Activated T-cell treated with anti-CD3 and anti-CD28 coated beads, Interleukin-2, amount 50 U/mL, for 4 hours (primary cell): ENCODE measurements at regions not wholly inside any gene's neighbourhood (a gene's known extent, or its start where the extent isn't known, plus 50 kb on each side); places are given as distances from the start of the nearest gene placed in this dataset.

Experiments
- ATAC-seq, 2 donors: fragments of 200-7000 bp; cut with Tn5 transposase; one replicate each; pipeline ENCODE4 v1.10.0; 2021
- DNase-seq: peaks from one replicate; pipeline ENCODE4 v3.0.0-alpha.2; 2020
- H3K27me3 Mint-ChIP-seq: one replicate; pipeline ENCODE4 v1.8.0; 2021; ENCODE audit warnings: low read depth, mixed read lengths
- H3K36me3 Mint-ChIP-seq: one replicate; pipeline ENCODE4 v1.8.0; 2022; ENCODE audit warnings: mixed read lengths; ENCODE audit not compliant: insufficient read depth
- H3K4me1 Mint-ChIP-seq: one replicate; pipeline ENCODE4 v1.8.0; 2021; ENCODE audit warnings: low read depth, mixed read lengths
- H3K4me3 Mint-ChIP-seq: one replicate; pipeline ENCODE4 v1.8.0; 2021; ENCODE audit warnings: mild to moderate bottlenecking, moderate library complexity, mixed read lengths
- H3K9me3 Mint-ChIP-seq: one replicate; pipeline ENCODE4 v1.8.0; 2021; ENCODE audit warnings: mixed read lengths

GRCh38 chr1:115577513-115577912, 64.3 kb upstream of the VANGL1 start:
- ATAC-seq = no peak
- Mint-ChIP-seq H3K4me1 (no peaks in the 10 kb centered on the region), H3K27me3 (peaks cover 1% of the 10 kb centered on the region), H3K9me3 (peaks cover 15% of the 10 kb centered on the region), H3K36me3 (no peaks in the 10 kb centered on the region), H3K4me3 (no peak overlapping the region)
- no peak for DNase-seq

DNA sequence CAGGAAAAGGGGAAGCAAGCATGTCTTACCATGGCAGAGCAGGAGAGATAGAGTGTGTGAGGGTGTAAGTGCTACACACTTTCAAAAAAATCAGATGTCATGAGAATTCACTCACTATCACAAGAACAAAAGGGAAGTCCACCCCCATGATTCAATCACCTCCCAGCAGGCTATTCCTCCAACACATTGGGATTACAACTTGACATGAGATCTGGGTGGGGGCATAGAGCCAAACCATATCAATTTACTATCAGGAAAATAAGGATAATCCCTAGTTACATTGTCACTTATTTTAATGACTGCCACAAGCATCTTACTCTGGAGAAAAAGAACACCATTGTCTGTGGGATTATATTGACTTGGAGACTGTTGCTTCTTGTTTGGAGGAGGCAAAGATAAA, 66.1 kb upstream of the VANGL1 start:
- H3K27me3 Mint-ChIP-seq = peaks cover 1% of the 10 kb centered on the region
- H3K9me3 Mint-ChIP-seq = peaks cover 17% of the 10 kb centered on the region
- no peak overlapping the region for H3K4me3 Mint-ChIP-seq
- ATAC-seq = no peak
- no peak for DNase-seq
- H3K4me1 Mint-ChIP-seq = no peaks in the 10 kb centered on the region
- H3K36me3 Mint-ChIP-seq = no peaks in the 10 kb centered on the region

- ATAC-seq (no peak), DNase-seq (no peak)
- Mint-ChIP-seq H3K4me1 (no peaks in the 10 kb centered on the region), H3K27me3 (no peaks in the 10 kb centered on the region), H3K9me3 (peaks cover 20% of the 10 kb centered on the region), H3K4me3 (no peak overlapping the region), H3K36me3 (no peaks in the 10 kb centered on the region)
These were observed 69.1 kb upstream of the VANGL1 start for GRCh38 chr1:115572710-115573109.

- H3K4me3 Mint-ChIP-seq = no peak overlapping the region
- ATAC-seq = no peak
- DNase-seq = no peak
These were observed 74.3 kb upstream of the VANGL1 start for GRCh38 chr1:115567431-115567830.

GRCh38 chr1:115565791-115566190, 76.0 kb upstream of the VANGL1 start:
- ATAC-seq = no peak
- Mint-ChIP-seq H3K4me3 (no peak overlapping the region), H3K36me3 (no peaks in the 10 kb centered on the region)

More at GRCh38 chr1:115567431-115567830, 74.3 kb upstream of the VANGL1 start:
- Mint-ChIP-seq H3K36me3 (no peaks in the 10 kb centered on the region), H3K9me3 (peaks cover 10% of the 10 kb centered on the region), H3K27me3 (peaks cover 19% of the 10 kb centered on the region), H3K4me1 (peaks cover 2% of the 10 kb centered on the region)

DNA sequence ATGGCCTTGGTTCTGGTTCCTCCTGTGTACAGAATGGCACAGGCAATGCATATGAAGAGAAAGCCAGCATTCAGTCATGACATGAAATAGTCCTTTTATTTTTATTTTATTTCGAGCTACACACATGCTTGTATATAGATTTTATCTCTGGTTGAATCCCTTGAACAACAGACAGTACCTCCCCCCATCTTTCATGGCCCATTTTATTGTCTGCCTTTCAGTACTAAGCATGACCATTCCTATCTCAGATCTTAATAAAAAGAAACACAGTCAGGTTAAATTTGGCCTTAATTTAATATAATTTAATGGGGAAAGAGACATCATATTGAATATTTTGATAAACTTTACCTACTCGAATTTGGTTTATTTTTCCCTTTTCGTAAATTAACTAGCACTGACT, 76.4 kb upstream of the VANGL1 start:
- Mint-ChIP-seq H3K9me3 (peaks cover 10% of the 10 kb centered on the region), H3K27me3 (peaks cover 28% of the 10 kb centered on the region)

More at GRCh38 chr1:115565791-115566190, 76.0 kb upstream of the VANGL1 start:
- peaks cover 10% of the 10 kb centered on the region for H3K9me3 Mint-ChIP-seq
- DNase-seq = no peak
- H3K4me1 Mint-ChIP-seq = peaks cover 2% of the 10 kb centered on the region
- H3K27me3 Mint-ChIP-seq = peaks cover 26% of the 10 kb centered on the region

DNA sequence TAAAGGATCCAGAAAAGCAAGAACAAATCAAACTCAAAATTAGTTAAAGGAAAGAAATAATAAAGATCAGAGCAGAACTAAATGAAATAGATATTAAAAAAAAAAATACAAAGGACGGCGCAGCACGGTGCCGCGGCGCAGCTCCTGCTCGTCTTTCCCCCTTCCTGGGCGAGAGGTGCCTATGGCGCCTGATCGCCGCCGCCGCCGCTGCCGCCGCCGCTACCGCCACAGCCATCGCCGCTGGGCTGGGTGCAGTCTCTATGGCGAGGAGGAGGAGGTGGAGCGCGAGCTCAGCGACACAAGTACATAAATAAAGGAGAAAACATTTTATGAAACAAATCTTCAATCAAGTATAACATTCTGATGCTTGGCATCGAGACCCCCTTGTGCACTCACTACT, 77.6 kb upstream of the VANGL1 start:
- H3K9me3 Mint-ChIP-seq = peaks cover 10% of the 10 kb centered on the region
- H3K4me3 Mint-ChIP-seq = no peak overlapping the region
- peaks cover 28% of the 10 kb centered on the region for H3K27me3 Mint-ChIP-seq
- ATAC-seq = no peak
- H3K4me1 Mint-ChIP-seq = peaks cover 2% of the 10 kb centered on the region
- no peaks in the 10 kb centered on the region for H3K36me3 Mint-ChIP-seq
- DNase-seq = no peak

More for the DNA sequence above, 76.4 kb upstream of the VANGL1 start:
- DNase-seq = no peak
- no peak for ATAC-seq
- H3K36me3 Mint-ChIP-seq = no peaks in the 10 kb centered on the region
- no peak overlapping the region for H3K4me3 Mint-ChIP-seq
- peaks cover 2% of the 10 kb centered on the region for H3K4me1 Mint-ChIP-seq

- DNase-seq (no peak), ATAC-seq (no peak)
- H3K36me3 Mint-ChIP-seq = no peaks in the 10 kb centered on the region
- H3K27me3 Mint-ChIP-seq = peaks cover 31% of the 10 kb centered on the region
- H3K4me1 Mint-ChIP-seq = peaks cover 2% of the 10 kb centered on the region
- no peak overlapping the region for H3K4me3 Mint-ChIP-seq
- H3K9me3 Mint-ChIP-seq = peaks cover 4% of the 10 kb centered on the region
These were observed 81.7 kb upstream of the VANGL1 start for GRCh38 chr1:115560027-115560426.

DNA sequence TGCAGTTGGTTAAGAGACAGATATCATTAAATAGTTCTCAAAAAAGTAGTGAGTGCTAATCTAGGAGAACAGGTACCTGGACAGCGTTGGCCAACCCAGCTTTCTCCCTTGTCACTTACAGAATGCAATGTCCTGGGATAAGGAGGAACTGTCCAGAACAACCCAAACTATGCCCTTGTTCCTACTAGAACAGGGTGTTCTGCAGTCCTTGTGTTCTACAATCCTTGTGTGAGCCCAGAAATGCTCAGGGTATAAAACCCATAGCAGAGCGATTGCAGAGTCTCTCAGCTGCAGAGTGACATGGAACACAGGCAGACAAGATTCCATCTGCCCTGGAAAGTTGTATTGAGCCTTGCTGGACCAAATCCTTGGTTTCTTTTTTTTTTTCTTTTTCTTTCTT, 83.5 kb upstream of the VANGL1 start:
- peaks cover 4% of the 10 kb centered on the region for H3K9me3 Mint-ChIP-seq
- peaks cover 22% of the 10 kb centered on the region for H3K27me3 Mint-ChIP-seq
- ATAC-seq (no peak), DNase-seq (no peak)
- H3K36me3 Mint-ChIP-seq = no peaks in the 10 kb centered on the region
- no peaks in the 10 kb centered on the region for H3K4me1 Mint-ChIP-seq
- no peak overlapping the region for H3K4me3 Mint-ChIP-seq

DNA sequence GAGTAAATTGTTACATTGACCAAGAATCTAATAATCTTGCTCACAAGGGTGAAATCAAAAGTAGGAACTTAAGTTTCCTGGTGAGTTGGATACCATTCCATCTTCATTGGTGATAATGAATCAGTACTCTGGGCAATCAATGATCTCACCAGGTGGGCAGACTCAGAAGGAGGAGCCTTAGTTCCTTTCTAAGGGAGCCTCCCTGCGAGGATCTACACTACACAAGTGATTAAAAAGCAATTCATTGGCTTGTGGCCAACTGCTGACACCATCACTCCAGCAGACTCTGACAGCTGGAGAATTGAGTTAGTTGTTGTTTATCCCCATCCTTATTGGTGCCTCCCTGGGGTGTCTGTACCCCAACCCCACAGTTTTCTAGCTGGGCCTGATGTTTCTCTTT, 84.1 kb upstream of the VANGL1 start:
- Mint-ChIP-seq H3K27me3 (peaks cover 17% of the 10 kb centered on the region), H3K4me3 (no peak overlapping the region), H3K9me3 (peaks cover under 1% of the 10 kb centered on the region), H3K4me1 (no peaks in the 10 kb centered on the region), H3K36me3 (no peaks in the 10 kb centered on the region)
- DNase-seq (no peak), ATAC-seq (no peak)

DNA sequence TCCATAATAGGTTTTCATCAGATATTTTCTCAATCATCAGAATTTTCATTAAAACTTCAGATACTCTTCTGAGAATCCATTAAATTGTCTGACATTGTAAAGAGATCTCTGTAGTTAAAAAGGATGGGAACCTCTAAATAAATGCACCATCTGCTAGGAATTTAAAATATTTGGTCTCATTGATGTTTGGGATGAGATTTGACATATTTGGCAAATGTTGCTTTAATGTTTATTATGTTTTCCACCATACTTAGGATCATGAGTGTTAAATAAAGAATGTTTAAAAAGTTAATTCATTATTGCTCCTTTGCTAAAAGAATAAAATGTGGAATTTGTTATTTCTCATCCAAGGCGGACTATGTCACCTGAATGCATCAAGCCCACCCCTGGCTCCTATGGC, 85.5 kb upstream of the VANGL1 start:
- H3K36me3 Mint-ChIP-seq = no peaks in the 10 kb centered on the region
- DNase-seq (no peak), ATAC-seq (no peak)
- H3K4me3 Mint-ChIP-seq = no peak overlapping the region
- peaks cover 17% of the 10 kb centered on the region for H3K27me3 Mint-ChIP-seq
- H3K9me3 Mint-ChIP-seq = no peaks in the 10 kb centered on the region
- no peaks in the 10 kb centered on the region for H3K4me1 Mint-ChIP-seq

- Mint-ChIP-seq H3K36me3 (no peaks in the 10 kb centered on the region), H3K9me3 (no peaks in the 10 kb centered on the region), H3K4me3 (no peak overlapping the region), H3K4me1 (no peaks in the 10 kb centered on the region), H3K27me3 (peaks cover 11% of the 10 kb centered on the region)
- DNase-seq (no peak), ATAC-seq (no peak)
These were observed 86.3 kb upstream of the VANGL1 start for GRCh38 chr1:115555446-115555845.

GRCh38 chr1:115547696-115548095, 94.1 kb upstream of the VANGL1 start:
- H3K9me3 Mint-ChIP-seq = no peaks in the 10 kb centered on the region
- H3K4me3 Mint-ChIP-seq = no peak overlapping the region
- DNase-seq (no peak), ATAC-seq (no peak)
- no peaks in the 10 kb centered on the region for H3K36me3 Mint-ChIP-seq
- peaks cover 9% of the 10 kb centered on the region for H3K27me3 Mint-ChIP-seq
- H3K4me1 Mint-ChIP-seq = no peaks in the 10 kb centered on the region

- H3K9me3 Mint-ChIP-seq = no peaks in the 10 kb centered on the region
These were observed 94.9 kb upstream of the VANGL1 start for GRCh38 chr1:115546846-115547245.

DNA sequence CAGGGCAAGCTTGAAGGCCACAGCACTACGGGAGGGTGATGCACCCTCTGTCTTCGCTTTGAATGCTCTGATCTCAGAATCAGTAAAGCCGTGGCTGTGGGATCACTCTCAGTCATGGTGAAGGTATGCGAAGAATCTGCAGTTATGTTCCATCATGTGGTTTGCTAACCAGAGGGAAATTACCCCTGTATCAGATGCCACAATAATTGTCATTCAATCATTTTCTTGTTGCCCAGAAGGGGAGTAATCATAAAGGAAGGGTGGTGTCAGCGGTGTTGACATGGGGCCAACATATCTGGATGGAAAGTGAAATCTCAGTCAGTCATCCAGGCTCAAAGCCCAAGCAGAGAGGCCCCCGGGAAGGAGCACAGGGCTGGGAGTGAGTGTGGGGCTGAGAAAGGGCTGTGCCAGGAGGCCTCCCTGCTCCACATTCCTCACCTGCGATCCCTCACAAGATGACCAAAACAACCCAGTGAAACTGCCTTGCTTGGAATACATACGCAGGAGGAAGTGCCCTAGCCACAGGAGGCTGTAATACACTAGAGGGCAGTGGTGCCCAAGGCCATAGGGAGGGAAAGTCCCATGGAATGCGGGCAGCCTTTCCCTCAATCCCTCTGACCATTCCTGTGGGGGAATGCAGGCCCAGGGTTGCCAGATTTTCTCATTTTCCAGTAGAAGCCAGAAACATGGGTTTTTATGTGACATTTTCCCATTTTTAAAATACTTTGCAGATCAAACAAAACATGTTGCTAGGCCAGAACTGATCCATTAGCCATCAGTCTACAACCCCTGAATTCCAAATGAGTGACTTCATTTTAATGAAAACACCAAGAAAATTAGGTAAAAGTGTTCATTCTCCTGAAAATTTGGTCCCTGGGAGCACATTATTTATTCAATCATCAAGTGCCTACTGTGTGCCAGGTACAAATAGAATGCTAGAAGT, 95.7 kb upstream of the VANGL1 start:
- Mint-ChIP-seq H3K27me3 (peaks cover 4% of the 10 kb centered on the region), H3K36me3 (no peaks in the 10 kb centered on the region), H3K4me1 (no peaks in the 10 kb centered on the region), H3K4me3 (no peak overlapping the region), H3K9me3 (no peaks in the 10 kb centered on the region)
- ATAC-seq (peak; percentile 28 to 53), DNase-seq (no peak)

More at GRCh38 chr1:115546846-115547245, 94.9 kb upstream of the VANGL1 start:
- Mint-ChIP-seq H3K4me1 (no peaks in the 10 kb centered on the region), H3K36me3 (no peaks in the 10 kb centered on the region), H3K4me3 (no peak overlapping the region), H3K27me3 (peaks cover 7% of the 10 kb centered on the region)
- no peak for DNase-seq
- no peak for ATAC-seq
